IPS-20b (cell line): ENCODE measurements at regions not wholly inside any gene's neighbourhood (a gene's known extent, or its start where the extent isn't known, plus 50 kb on each side); places are given as distances from the start of the nearest gene placed in this dataset.

Source experiments
- H3K27ac ChIP-seq: one replicate; pipeline ENCODE4 v1.5.1; 2013; ENCODE audit warnings: low read length
- H3K27me3 ChIP-seq: 2 replicates; pipeline ENCODE4 v1.6.1; 2013; ENCODE audit warnings: mild to moderate bottlenecking, low read length, inconsistent platforms; ENCODE audit not compliant: insufficient read depth
- H3K36me3 ChIP-seq: 2 replicates; pipeline ENCODE4 v1.6.1; 2013; ENCODE audit warnings: low read depth, mild to moderate bottlenecking, inconsistent platforms, low read length, moderate library complexity; ENCODE audit not compliant: insufficient read depth
- H3K4me1 ChIP-seq: 2 replicates; pipeline ENCODE4 v1.6.1; 2013; ENCODE audit warnings: mild to moderate bottlenecking, control low read depth, inconsistent platforms, low read length, moderate library complexity; ENCODE audit not compliant: insufficient read depth
- H3K4me3 ChIP-seq: 2 replicates; pipeline ENCODE4 v1.5.1; 2013; ENCODE audit warnings: mild to moderate bottlenecking, low read length, inconsistent platforms
- H3K9ac ChIP-seq: 2 replicates; pipeline ENCODE4 v1.6.1; 2013; ENCODE audit warnings: low read depth, mild to moderate bottlenecking, inconsistent platforms, low read length, moderate library complexity
- H3K9me3 ChIP-seq: 2 replicates; pipeline ENCODE4 v1.6.1; 2013; ENCODE audit warnings: mild to moderate bottlenecking, low read depth, low read length, inconsistent platforms; ENCODE audit not compliant: insufficient read depth

DNA sequence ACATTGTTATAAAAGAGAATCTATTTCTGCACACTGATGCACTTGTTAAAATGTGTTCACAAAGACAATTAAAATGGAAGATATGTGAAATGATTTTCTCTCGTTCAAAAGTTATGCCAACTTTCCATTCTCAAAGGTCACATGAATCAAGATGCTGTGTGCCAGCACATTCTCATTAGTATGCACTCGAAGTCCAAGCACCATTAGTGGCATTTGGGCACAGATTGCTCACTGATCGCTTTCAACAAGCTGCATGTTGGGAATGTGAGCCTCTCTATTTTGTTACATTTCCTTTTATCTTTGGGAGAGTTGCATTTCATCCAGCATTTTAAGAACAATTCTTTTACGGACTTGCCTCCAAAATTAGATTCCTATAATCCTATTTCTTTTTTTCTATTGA is 398.9 kb downstream of the FBXO15 start:
- H3K9me3 ChIP-seq = no peaks in the 10 kb centered on the region
- H3K27me3 ChIP-seq = no peaks in the 10 kb centered on the region
- H3K4me1 ChIP-seq = peaks cover 17% of the 10 kb centered on the region; the same call in 1 of the 2 replicates
- no peak overlapping the region for H3K4me3 ChIP-seq
- H3K36me3 ChIP-seq = no peaks in the 10 kb centered on the region
- H3K27ac ChIP-seq = no peak overlapping the region
- no peak overlapping the region for H3K9ac ChIP-seq

DNA sequence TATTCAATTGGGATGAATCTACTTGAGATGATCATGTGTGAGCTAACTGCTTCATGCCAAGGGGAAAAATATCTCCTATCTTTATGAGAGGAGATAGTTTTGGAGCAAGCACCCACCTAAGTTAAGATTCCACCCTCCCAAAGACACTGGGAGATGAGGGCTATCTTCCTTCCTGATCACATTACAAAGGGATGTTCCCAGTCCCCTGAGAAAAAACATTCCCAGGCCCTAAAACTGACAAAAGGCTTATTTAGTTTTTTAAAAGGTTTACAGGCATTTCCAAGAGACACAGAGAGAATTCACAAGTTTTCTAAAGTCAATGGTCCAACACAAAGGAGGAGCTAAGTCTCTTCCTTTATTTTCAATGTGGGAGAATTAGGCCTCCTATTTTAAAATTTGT is 401.5 kb downstream of the FBXO15 start:
- H3K36me3 ChIP-seq = no peaks in the 10 kb centered on the region
- no peak overlapping the region for H3K4me3 ChIP-seq
- no peak overlapping the region for H3K27ac ChIP-seq
- H3K27me3 ChIP-seq = no peaks in the 10 kb centered on the region
- peaks cover 37% of the 10 kb centered on the region; the same call in 1 of the 2 replicates for H3K4me1 ChIP-seq
- H3K9ac ChIP-seq = no peak overlapping the region
- no peaks in the 10 kb centered on the region for H3K9me3 ChIP-seq

DNA sequence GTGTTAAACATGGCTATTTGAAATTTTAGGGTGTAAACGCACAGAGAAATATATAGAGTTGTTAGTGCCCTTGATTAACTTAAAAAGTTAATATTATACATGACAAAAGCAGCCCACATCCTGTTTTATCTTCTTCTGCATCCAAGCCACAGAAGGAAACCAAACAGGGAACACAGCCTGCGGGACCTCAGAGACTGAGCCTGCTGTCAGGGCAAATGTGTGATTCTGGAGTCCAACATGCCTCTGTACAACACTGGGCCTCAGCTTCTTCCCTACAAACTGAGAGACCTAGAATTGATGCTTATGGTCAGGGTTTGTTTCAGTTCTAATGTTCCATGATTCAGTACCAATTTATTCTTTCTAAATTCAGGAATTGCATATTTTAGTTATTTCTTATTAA is 404.7 kb downstream of the FBXO15 start:
- Histone ChIP-seq H3K27ac (no peak overlapping the region), H3K4me3 (no peak overlapping the region), H3K36me3 (no peaks in the 10 kb centered on the region), H3K9ac (no peak overlapping the region), H3K9me3 (no peaks in the 10 kb centered on the region), H3K4me1 (peaks cover 46% of the 10 kb centered on the region), H3K27me3 (no peaks in the 10 kb centered on the region)

DNA sequence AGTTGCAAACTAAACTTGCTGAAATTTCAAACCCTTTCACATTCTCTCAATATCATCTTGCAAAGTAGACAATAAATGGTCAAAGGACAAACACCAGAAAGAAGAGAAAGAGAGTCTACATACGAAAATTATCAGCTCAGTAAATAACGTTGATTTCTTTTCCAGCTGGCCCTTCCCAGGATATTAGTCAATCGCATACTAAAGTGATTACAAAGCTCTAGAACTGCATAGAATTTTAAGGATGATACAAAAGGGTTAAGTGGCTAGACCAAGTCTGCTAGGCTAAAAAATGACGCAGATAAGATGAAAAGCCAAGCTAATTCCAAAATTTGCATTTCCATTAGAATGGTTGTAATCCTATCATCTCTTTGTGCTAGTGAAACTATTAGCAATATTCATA is 405.7 kb downstream of the FBXO15 start:
- Histone ChIP-seq H3K36me3 (no peaks in the 10 kb centered on the region), H3K9ac (no peak overlapping the region), H3K27ac (no peak overlapping the region), H3K4me1 (peaks cover 46% of the 10 kb centered on the region), H3K4me3 (no peak overlapping the region), H3K9me3 (no peaks in the 10 kb centered on the region), H3K27me3 (no peaks in the 10 kb centered on the region)

DNA sequence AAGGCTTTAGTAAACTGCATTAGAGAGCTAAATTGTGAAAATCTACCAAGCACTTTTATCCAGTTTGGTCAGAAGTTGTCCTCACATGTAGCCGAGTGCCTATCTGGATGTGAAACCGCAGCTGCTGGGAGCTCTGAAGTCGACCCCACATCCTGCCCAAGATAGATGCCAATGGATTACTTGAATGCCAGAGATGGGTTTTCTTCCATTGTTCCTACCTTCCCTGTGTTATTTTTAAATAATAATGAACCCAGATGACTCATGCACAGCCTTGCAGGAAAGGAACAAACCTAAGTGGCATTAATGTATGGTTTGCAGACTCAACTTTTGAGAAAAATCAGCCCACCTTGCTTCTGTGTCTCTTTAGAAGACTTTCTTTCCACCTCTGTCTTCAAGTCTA is 408.5 kb downstream of the FBXO15 start:
- Histone ChIP-seq H3K36me3 (no peaks in the 10 kb centered on the region), H3K9ac (no peak overlapping the region), H3K27ac (no peak overlapping the region), H3K9me3 (no peaks in the 10 kb centered on the region), H3K27me3 (no peaks in the 10 kb centered on the region), H3K4me3 (no peak overlapping the region), H3K4me1 (peaks cover 32% of the 10 kb centered on the region)

DNA sequence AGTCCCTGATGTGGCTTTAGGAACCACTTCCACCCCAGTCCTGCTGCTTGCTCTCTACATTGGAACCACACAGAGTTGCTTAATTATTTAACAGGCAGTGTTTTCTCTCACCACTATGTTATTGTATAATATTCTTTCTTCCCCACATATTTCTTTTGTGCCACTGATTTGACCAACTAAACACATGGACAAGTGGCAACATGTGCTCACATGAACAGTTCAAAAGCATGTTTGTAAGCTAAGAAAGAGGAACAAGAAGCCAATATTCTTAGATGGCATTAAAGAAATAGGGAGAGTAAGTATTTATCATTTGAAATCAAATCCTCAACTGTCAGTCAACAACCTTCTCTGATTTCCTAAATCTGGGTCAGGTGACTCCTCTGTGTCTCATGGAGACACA is 409.6 kb downstream of the FBXO15 start:
- H3K36me3 ChIP-seq = no peaks in the 10 kb centered on the region
- peaks cover 22% of the 10 kb centered on the region for H3K4me1 ChIP-seq
- no peak overlapping the region for H3K27ac ChIP-seq
- H3K9ac ChIP-seq = no peak overlapping the region
- H3K9me3 ChIP-seq = no peaks in the 10 kb centered on the region
- H3K27me3 ChIP-seq = no peaks in the 10 kb centered on the region
- no peak overlapping the region for H3K4me3 ChIP-seq

DNA sequence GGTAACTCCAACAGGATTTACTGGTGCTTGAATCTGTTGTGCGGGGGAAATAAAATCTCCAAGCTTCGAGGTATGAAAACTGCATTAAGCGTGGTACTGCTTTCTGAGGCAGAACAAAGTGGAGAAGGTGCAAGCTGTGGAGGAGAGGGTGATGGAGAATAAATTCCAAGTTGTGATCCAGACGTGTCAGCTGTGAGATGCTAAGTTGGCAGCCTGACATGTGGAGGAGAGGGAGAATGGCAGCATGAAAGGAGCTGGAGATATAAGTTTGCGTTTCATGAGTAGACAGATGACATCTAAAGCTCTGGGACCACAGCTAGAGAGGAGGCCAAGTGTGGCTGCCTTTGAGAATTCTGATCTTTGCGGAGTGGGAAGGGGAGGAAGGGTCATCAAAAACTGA is 411.8 kb downstream of the FBXO15 start:
- no peaks in the 10 kb centered on the region for H3K36me3 ChIP-seq
- H3K9me3 ChIP-seq = no peaks in the 10 kb centered on the region
- H3K27ac ChIP-seq = no peak overlapping the region
- H3K27me3 ChIP-seq = no peaks in the 10 kb centered on the region
- peaks cover 6% of the 10 kb centered on the region; the same call in 1 of the 2 replicates for H3K4me1 ChIP-seq
- no peak overlapping the region for H3K4me3 ChIP-seq
- no peak overlapping the region for H3K9ac ChIP-seq

DNA sequence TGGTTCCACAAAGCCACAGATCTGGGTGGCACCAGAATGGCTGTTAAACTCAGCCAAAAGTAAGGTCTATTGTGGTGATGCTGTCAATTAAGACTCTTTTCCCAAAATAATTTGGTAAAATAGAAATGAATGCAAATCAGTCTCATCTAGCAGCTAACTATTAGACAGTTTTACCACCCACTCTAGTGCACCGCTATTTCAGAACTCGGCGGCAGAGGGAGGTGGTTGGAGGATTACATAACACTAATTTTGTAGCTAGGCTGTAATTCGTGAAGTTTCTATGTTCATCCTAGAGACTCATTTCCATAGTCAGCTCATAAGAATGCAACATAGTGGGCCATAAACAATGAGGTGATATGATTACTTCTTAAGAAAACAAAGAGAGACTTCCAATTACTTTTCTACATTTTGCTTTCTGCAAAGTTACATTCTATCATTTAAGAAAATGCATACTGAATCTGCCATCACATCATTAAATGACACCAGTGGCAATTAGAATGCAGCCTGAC is 413.8 kb downstream of the FBXO15 start:
- Histone ChIP-seq H3K4me1 (no peaks in the 10 kb centered on the region), H3K9ac (no peak overlapping the region), H3K36me3 (no peaks in the 10 kb centered on the region), H3K27me3 (no peaks in the 10 kb centered on the region), H3K4me3 (no peak overlapping the region), H3K27ac (no peak overlapping the region), H3K9me3 (no peaks in the 10 kb centered on the region)

DNA sequence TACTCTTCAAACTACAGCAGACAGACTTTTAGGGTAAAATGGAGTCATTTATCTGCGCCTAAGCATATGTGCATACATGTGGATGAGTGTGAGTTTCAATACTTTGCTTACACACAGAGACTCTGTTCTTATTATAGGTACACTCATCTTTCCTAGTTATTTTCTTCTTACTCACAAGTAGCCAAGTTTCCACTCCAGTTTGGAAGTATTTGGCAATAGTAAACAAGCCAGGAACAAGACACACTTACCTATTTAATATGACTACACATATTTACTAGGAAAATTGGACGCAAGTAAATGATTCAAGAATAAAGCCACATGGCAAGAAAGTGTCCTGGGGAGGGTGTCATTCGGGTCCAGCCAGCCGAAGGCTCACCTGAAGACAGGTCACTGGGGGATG is 414.3 kb downstream of the FBXO15 start:
- Histone ChIP-seq H3K4me1 (no peaks in the 10 kb centered on the region), H3K9me3 (no peaks in the 10 kb centered on the region), H3K9ac (no peak overlapping the region), H3K36me3 (no peaks in the 10 kb centered on the region), H3K4me3 (no peak overlapping the region), H3K27me3 (no peaks in the 10 kb centered on the region), H3K27ac (no peak overlapping the region)

DNA sequence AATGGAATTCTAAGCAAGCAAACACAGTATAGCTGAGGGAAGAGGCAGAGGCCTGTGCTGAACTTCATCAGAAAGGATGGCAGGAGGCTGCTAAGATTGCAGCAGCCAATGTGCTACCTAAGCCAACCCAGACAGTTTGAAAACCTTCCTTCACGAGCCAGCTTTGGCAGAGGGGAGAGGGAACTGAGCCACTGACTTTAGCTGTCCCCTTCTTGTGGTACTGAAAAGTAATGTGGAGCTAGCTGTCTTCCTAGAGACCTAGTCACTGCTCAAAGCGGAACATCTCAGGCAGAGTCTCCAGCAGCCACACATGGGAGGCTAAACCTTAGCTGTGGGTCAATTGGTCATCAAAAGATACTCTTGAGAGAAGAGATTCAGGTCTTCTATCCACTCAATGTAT is 419.0 kb downstream of the FBXO15 start:
- Histone ChIP-seq H3K9me3 (no peaks in the 10 kb centered on the region), H3K36me3 (no peaks in the 10 kb centered on the region), H3K9ac (no peak overlapping the region), H3K4me3 (no peak overlapping the region), H3K27ac (no peak overlapping the region), H3K27me3 (no peaks in the 10 kb centered on the region), H3K4me1 (no peaks in the 10 kb centered on the region)

DNA sequence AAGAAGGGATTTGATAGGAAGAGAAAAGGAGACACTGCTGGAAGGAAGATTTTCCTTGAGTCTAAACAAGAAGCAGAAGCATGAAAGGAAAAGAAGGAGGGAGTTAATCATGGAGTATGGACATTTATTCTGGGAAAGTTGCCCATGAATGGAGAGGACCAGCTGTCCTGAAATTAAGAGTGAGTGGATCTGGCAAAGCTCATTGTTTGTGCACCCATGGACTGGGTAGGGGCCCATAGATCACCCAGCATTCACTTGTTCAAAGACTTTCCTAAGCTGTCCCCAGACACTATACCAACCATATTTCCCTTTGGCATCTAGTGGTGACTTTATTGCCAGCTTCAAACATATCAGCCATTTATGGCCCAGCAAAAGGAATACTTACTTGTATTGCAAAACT is 422.7 kb downstream of the FBXO15 start:
- Histone ChIP-seq H3K4me1 (no peaks in the 10 kb centered on the region), H3K27me3 (no peaks in the 10 kb centered on the region), H3K4me3 (no peak overlapping the region), H3K36me3 (no peaks in the 10 kb centered on the region), H3K9ac (no peak overlapping the region), H3K9me3 (no peaks in the 10 kb centered on the region), H3K27ac (no peak overlapping the region)

DNA sequence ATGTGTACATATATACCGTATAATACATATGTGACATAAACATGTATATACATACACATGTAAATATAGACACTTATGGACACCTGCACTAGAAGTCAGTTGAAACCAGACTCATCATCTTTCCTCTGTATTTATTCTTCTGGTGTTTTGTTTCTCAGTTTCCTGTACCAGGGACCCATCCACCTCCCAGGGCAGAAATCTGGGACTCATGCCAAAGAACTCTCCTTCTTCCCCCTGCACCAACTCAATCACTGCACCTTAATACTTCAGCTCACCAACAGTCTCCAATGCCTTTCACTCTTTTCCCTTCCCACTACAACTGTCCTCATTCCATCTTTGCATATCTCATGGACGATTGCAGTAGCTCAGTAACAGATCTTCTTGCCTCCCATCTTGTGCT is 428.0 kb downstream of the FBXO15 start:
- Histone ChIP-seq H3K4me3 (no peak overlapping the region), H3K27ac (no peak overlapping the region), H3K36me3 (no peaks in the 10 kb centered on the region), H3K9ac (no peak overlapping the region), H3K9me3 (no peaks in the 10 kb centered on the region), H3K4me1 (no peaks in the 10 kb centered on the region; the same call in 1 of the 2 replicates), H3K27me3 (no peaks in the 10 kb centered on the region)

DNA sequence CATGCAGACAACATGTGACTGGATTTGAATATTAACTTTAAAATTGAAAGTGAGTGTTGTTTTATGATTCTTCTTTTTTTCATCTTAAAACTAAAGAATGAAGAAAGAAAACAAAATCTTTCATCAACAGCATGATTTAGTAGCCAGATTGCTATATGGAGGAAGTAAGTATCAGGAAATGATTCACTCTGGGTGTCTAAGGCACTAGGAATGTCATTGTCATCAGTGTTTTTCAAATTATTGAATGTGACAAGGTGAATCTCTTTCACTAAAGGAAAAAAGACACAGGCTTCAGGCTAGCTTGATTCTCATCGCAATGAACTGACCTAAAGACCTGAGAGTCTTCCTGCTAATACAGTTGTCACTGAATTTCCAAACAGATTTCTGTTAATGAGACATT is 430.1 kb downstream of the FBXO15 start:
- Histone ChIP-seq H3K9me3 (no peaks in the 10 kb centered on the region), H3K4me1 (no peaks in the 10 kb centered on the region; the same call in 1 of the 2 replicates), H3K27me3 (no peaks in the 10 kb centered on the region), H3K9ac (no peak overlapping the region), H3K36me3 (no peaks in the 10 kb centered on the region), H3K4me3 (no peak overlapping the region), H3K27ac (no peak overlapping the region)
